Cardiac muscle cell (in vitro differentiated cells and primary cell): ENCODE measurements at regions not wholly inside any gene's neighbourhood (a gene's known extent, or its start where the extent isn't known, plus 50 kb on each side); places are given as distances from the start of the nearest gene placed in this dataset.

ENCODE experiments used
- DNase-seq, 2 donors: peaks; one replicate each; pipeline versions ENCODE4 v3.0.0 to v3.0.0-alpha.2; 2010 to 2017; ENCODE audit warnings: low read depth in 1 of 2, low spot score in 1 of 2
- H3K27ac ChIP-seq: fragments of 200-600 bp; sonication (generic); 2 replicates; pipeline ENCODE4 v1.5.1; 2016
- H3K27me3 ChIP-seq: fragments of 200-600 bp; sonication (generic); 2 replicates; pipeline ENCODE4 v1.6.0; 2016; ENCODE audit warnings: control low read depth
- H3K36me3 ChIP-seq: fragments of 200-600 bp; sonication (generic); 2 replicates; pipeline ENCODE4 v1.5.1; 2016; ENCODE audit warnings: control low read depth
- H3K4me1 ChIP-seq: fragments of 200-600 bp; sonication (generic); 2 replicates; pipeline ENCODE4 v1.8.1; 2017; ENCODE audit warnings: low read depth, mild to moderate bottlenecking, mixed run types
- H3K4me3 ChIP-seq: fragments of 200-600 bp; sonication (generic); 2 replicates; pipeline ENCODE4 v1.5.1; 2016; ENCODE audit warnings: mild to moderate bottlenecking
- H3K9me3 ChIP-seq: fragments of 200-600 bp; sonication (generic); 2 replicates; pipeline ENCODE4 v1.5.1; 2017; ENCODE audit warnings: low read depth, mild to moderate bottlenecking, control low read depth
- TF ChIP-seq, protein P1 (sequence below): IDR thresholded peaks from 2 replicates; pipeline ENCODE4 v1.5.1; 2012; ENCODE audit warnings: low read depth, mild to moderate bottlenecking, low read length

DNA sequence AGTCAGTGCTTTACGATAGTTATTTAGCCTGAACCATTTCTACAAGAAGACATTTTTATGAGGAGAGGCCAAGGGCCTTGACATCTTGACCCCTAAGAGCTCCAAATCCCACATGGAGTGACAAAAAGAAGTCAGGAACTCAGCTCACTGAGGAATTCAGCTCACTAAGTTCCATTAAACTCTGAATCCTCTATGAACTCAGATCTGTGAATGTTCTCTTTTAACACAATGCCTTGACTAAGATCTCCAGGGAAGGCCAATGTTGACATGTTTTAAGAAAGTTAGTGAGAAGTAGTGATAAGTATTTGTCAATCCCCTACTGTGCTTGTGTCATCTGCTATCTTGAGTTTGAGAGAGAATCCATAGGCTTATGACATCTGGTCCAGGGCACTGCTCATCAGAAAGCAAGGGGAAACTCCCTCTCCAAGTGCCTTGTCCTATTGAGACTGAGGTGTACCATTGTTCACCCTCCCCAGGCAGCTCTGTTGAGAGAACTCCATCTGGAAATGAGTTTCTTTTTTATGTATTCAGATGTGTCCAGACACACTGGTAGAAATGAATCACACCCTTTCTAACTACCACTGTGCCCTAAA lies 68.7 kb upstream of the PCDH19 start:
- H3K27me3 ChIP-seq = no peaks in the 10 kb centered on the region
- H3K36me3 ChIP-seq = no peaks in the 10 kb centered on the region
- H3K4me1 ChIP-seq = peaks cover 5% of the 10 kb centered on the region
- H3K27ac ChIP-seq = no peak overlapping the region
- H3K4me3 ChIP-seq = no peak overlapping the region
- H3K9me3 ChIP-seq = no peaks in the 10 kb centered on the region
- no peak for DNase-seq
- TF ChIP-seq, protein P1, sequence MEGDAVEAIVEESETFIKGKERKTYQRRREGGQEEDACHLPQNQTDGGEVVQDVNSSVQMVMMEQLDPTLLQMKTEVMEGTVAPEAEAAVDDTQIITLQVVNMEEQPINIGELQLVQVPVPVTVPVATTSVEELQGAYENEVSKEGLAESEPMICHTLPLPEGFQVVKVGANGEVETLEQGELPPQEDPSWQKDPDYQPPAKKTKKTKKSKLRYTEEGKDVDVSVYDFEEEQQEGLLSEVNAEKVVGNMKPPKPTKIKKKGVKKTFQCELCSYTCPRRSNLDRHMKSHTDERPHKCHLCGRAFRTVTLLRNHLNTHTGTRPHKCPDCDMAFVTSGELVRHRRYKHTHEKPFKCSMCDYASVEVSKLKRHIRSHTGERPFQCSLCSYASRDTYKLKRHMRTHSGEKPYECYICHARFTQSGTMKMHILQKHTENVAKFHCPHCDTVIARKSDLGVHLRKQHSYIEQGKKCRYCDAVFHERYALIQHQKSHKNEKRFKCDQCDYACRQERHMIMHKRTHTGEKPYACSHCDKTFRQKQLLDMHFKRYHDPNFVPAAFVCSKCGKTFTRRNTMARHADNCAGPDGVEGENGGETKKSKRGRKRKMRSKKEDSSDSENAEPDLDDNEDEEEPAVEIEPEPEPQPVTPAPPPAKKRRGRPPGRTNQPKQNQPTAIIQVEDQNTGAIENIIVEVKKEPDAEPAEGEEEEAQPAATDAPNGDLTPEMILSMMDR = no peak

- Histone ChIP-seq H3K27me3 (no peaks in the 10 kb centered on the region), H3K36me3 (no peaks in the 10 kb centered on the region), H3K4me3 (no peak overlapping the region), H3K9me3 (no peaks in the 10 kb centered on the region), H3K27ac (no peak overlapping the region), H3K4me1 (peaks cover 5% of the 10 kb centered on the region)
- DNase-seq = no peak
- TF ChIP-seq, protein P1 = no peak
Observed at GRCh38 chrX:100477958-100478357, 67.9 kb upstream of the PCDH19 start.

- no peak overlapping the region for H3K4me3 ChIP-seq
- no peaks in the 10 kb centered on the region for H3K27me3 ChIP-seq
- H3K36me3 ChIP-seq = no peaks in the 10 kb centered on the region
- H3K27ac ChIP-seq = no peak overlapping the region
- no peaks in the 10 kb centered on the region for H3K9me3 ChIP-seq
- H3K4me1 ChIP-seq = peaks cover 5% of the 10 kb centered on the region
- TF ChIP-seq, protein P1 = no peak
- DNase-seq = no peak
Observed at GRCh38 chrX:100477467-100477866, 67.4 kb upstream of the PCDH19 start.
